Activated naive CD4-positive, alpha-beta T cell treated with anti-CD3 and anti-CD28 coated beads, Interleukin-2, amount 50 U/mL, for 72 hours (primary cell): ENCODE measurements at regions not wholly inside any gene's neighbourhood (a gene's known extent, or its start where the extent isn't known, plus 50 kb on each side); places are given as distances from the start of the nearest gene placed in this dataset.
"Not testable (repeated sequence)": the region's sequence is repeated elsewhere in the genome, so short reads cannot be mapped to it uniquely, and the experiment has no call there.

ENCODE experiments used
- ATAC-seq, 2 donors: fragments of 150-1000 bp; cut with Tn5 transposase; 2 replicates each; pipeline ENCODE4 v1.10.0; 2021; ENCODE audit warnings: mild to moderate bottlenecking in 2 of 2, moderate library complexity in 2 of 2
- DNase-seq, 2 donors: peaks; one replicate each; pipeline ENCODE4 v3.0.0; 2021 to 2022; ENCODE audit warnings: low spot score in 2 of 2
- H3K27ac Mint-ChIP-seq, 2 donors: one replicate each; pipeline ENCODE4 v1.8.0; 2022; ENCODE audit warnings: mild to moderate bottlenecking in 2 of 2, mixed read lengths in 2 of 2
- H3K36me3 Mint-ChIP-seq, 2 donors: one replicate each; pipeline ENCODE4 v1.8.0; 2022; ENCODE audit warnings: mixed read lengths in 2 of 2
- H3K9me3 Mint-ChIP-seq, 2 donors: one replicate each; pipeline ENCODE4 v1.8.0; 2022; ENCODE audit warnings: mixed read lengths in 2 of 2

DNA sequence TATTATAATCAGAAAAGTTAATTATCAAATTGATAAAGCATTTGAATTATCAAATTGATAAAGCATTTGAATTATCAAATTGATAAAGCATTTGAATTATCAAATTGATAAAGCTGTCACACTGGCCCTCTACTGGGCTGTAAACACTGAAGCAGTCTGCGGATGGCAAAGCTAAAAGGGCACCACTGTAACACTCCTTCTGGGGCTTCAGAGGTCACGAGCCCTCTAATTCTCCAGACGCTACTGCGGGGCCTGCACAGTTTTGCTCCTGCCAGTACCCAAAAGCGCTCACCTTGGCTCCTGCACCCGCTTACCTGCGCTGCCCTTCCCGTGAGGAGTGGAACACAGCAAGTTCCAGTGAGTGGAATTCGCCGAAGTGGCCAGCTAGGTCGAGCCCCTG lies 409.0 kb upstream of the KCNMB2 start:
- DNase-seq (no peak), ATAC-seq (no peak)
- H3K9me3 Mint-ChIP-seq: no peaks in the 10 kb centered on the region
- H3K36me3 Mint-ChIP-seq: peaks cover 0 to 3% of the 10 kb centered on the region in 2 donors
- no peak overlapping the region for H3K27ac Mint-ChIP-seq

DNA sequence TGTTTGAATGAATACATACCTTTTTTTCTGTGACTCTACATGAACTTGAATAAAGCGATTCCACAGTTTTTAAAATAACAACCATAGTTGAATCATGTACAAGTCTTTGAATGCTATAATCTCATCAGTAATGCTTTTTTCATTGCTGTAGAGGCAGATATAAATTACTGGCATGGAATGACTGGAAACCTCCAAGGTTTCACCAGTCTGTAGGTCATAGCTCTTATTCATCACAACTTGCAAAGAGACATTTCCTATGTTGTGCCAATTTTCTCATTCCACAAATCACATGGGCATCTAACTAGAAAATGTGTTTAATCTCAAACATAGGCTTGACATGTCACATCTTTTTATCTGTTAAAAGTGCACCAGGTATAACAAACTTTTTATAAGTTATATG lies 407.1 kb upstream of the KCNMB2 start:
- Mint-ChIP-seq H3K36me3 (no peaks in the 10 kb centered on the region), H3K27ac (no peak overlapping the region), H3K9me3 (no peaks in the 10 kb centered on the region)
- ATAC-seq (no peak), DNase-seq (no peak)

DNA sequence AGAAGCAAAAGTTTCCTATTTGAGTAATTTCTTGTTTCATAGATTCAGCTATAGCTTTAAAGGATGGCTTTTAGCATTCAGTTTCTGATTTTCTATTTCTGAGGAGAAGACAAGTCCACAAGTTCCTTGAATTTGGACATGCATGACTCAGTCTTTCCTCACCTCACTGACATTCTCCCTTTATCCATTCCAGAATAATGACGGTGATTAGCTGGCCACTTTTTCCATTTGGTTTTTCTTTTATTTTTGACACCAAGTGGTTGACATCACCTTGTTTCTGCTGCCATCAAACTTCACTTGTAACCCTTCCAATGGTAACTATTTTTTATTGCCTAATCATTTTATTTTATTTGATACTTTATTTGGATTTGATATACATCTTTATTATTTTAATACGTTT lies 404.4 kb upstream of the KCNMB2 start:
- H3K9me3 Mint-ChIP-seq: peaks cover 0 to 11% of the 10 kb centered on the region in 2 donors
- peaks cover 0 to 11% of the 10 kb centered on the region in 2 donors for H3K36me3 Mint-ChIP-seq
- H3K27ac Mint-ChIP-seq: no peak overlapping the region
- ATAC-seq (no peak), DNase-seq (no peak)

DNA sequence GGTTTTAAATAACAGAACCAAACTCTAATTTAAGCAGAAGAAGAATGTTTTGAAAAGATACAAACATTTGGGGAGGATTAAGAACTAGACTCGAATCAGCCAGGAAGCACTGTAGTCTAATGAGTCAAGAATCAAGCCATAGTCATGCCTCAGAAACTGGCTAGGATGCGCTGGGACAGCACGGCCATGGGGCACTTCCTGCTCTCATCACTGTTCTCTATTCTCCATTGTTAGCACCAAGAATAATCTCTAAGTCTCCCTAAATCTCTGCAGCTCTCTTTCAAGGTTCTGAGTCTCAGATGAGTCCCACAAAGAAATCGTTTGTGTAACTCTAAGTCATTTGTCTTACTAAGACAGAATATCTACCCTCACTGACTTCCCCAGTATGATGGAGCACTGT lies 399.0 kb upstream of the KCNMB2 start:
- DNase-seq (no peak), ATAC-seq (no peak)
- H3K9me3 Mint-ChIP-seq: peaks cover 8 to 19% of the 10 kb centered on the region in 2 donors
- no peak overlapping the region for H3K27ac Mint-ChIP-seq
- H3K36me3 Mint-ChIP-seq: peaks cover 0 to 11% of the 10 kb centered on the region in 2 donors

DNA sequence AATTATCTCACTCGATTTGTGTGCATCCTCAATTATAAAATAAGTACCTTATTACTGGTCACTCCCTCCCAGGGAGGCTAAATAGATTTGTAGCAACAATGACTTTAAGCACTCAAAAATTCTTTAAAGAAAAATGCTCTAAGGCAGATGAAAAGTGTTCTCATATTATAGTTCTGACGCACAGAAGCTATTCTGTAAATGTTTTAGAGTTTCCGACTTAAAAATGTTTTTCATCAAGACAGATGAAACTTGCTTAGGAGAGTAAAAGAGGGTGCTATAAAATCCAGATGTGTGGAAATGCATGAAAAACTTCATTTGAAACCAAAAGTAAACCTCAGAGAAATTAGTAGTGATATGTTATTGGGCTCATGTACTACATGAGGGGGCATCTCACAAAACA lies 398.4 kb upstream of the KCNMB2 start:
- Mint-ChIP-seq H3K27ac (no peak overlapping the region), H3K9me3 (peaks cover 8 to 19% of the 10 kb centered on the region in 2 donors), H3K36me3 (peaks cover 0 to 11% of the 10 kb centered on the region in 2 donors)
- DNase-seq (no peak), ATAC-seq (no peak)

DNA sequence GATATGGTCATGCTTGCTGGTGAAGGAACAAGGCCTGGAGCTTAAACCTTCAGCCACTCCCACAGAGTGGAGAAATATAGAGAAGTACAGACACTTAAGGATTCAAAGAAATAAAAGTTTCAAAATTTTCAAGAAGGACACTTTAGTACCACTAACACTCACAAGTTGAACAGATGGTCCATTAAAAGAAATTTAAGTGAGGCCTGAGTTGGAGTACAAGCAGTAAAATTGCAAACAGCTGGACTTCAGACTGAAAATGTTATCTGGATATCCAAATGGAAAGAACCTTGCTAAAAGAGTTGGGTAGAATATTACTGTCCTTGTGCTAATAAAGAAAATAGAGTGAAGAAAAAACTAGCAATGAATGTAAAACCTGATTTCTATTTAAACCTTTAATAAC lies 397.1 kb upstream of the KCNMB2 start:
- ATAC-seq (no peak), DNase-seq (no peak)
- H3K36me3 Mint-ChIP-seq: peaks cover 0 to 11% of the 10 kb centered on the region in 2 donors
- H3K9me3 Mint-ChIP-seq: peaks cover 8 to 19% of the 10 kb centered on the region in 2 donors
- H3K27ac Mint-ChIP-seq: no peak overlapping the region

DNA sequence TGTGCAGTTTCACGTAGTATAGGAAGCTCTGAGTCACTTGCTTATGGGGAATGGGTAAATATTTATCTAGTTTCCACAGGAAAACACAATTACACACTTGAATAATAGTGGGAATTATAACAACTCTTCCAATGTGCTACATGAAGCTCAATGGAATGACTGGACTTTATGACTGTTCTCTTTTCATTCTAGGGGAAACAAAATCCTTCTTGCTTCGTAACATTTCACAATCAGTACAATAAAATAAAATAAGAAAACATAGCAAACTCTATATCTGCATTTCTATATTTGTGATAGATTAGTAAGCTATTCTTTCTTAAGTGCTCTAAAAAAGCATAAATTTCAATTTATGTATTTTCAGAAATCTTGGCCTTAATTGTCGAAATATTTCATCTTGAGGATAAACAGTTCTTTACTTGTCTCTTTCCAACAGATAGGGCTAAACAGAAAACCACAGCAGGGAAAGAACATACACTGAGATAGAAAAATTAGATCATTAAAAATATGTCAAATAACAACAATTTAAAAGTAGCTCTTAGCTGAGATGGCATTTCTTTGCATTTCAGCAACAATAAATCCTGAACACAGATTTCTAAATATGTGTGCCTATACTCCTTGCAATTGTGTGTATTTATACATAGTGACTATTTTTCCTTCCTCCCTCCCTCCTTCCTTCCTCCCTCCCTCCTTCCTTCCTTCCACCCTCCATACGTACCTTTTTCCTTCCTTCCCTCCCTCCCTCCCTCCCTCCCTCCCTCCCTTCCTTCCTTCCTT lies 395.5 kb upstream of the KCNMB2 start:
- no peak for ATAC-seq
- no peak for DNase-seq
- no peaks in the 10 kb centered on the region for H3K36me3 Mint-ChIP-seq
- peaks cover 8% of the 10 kb centered on the region in 2 donors for H3K9me3 Mint-ChIP-seq
- no peak overlapping the region for H3K27ac Mint-ChIP-seq

DNA sequence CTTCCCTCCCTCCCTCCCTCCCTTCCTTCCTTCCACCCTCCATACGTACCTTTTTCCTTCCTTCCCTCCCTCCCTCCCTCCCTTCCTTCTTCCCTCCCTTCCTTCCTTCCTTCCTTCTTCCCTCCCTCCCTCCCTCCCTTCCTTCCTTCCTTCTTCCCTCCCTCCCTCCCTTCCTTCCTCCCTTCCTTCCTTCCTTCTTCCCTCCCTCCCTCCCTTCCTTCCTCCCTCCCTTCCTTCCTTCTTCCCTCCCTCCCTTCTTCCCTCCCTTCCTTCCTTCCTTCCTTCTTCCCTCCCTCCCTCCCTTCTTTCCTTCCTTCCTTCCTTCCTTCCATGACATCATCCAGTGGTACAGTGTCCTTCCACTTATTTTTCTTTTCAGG lies 394.9 kb upstream of the KCNMB2 start:
- not testable (repeated sequence) for ATAC-seq, H3K27ac Mint-ChIP-seq, DNase-seq, H3K9me3 Mint-ChIP-seq, H3K36me3 Mint-ChIP-seq

DNA sequence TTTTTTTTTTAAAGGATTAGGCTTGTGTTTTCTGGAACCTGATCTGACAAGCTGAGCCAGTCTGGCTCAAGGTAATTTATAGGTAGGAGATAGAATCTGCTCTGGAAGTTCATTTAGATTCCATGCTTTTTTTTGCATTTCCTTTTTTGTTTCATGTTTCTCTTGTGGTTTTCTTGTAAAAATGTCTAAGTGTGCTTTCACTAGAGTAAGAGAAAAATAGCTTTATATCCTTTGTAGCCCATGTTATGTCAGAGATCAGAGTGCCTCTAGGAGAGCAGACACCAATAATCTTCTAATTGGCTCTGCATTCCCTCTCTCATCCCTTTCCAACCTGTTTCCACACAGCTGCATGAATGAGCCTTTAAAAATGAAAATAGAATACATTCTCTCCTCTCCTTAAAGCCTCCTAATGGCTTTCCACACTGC lies 389.8 kb upstream of the KCNMB2 start:
- no peak for ATAC-seq
- DNase-seq: no peak
- H3K27ac Mint-ChIP-seq: no peak overlapping the region
- peaks cover 3 to 12% of the 10 kb centered on the region in 2 donors for H3K9me3 Mint-ChIP-seq
- H3K36me3 Mint-ChIP-seq: no peaks in the 10 kb centered on the region

DNA sequence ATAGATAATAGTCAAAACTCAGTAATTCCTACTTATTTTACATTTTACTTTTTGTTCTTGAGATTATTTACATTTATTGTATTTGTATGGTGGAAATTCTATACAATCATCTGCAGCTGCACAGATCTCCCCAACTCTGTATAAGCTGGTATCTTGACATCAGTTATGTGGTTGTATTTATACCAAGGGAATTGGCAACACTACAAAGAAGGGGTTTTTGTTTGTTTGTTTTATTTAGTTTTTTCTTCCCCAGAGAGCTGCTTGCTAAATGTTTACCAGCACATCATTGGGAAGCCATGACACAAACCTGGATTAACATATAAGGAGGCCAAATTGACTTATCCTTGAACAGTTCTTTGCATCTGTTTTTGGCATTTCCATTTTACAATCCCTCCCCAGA lies 389.2 kb upstream of the KCNMB2 start:
- no peaks in the 10 kb centered on the region for H3K36me3 Mint-ChIP-seq
- H3K27ac Mint-ChIP-seq: no peak overlapping the region
- ATAC-seq: no peak
- peaks cover 0 to 6% of the 10 kb centered on the region in 2 donors for H3K9me3 Mint-ChIP-seq
- DNase-seq: no peak

DNA sequence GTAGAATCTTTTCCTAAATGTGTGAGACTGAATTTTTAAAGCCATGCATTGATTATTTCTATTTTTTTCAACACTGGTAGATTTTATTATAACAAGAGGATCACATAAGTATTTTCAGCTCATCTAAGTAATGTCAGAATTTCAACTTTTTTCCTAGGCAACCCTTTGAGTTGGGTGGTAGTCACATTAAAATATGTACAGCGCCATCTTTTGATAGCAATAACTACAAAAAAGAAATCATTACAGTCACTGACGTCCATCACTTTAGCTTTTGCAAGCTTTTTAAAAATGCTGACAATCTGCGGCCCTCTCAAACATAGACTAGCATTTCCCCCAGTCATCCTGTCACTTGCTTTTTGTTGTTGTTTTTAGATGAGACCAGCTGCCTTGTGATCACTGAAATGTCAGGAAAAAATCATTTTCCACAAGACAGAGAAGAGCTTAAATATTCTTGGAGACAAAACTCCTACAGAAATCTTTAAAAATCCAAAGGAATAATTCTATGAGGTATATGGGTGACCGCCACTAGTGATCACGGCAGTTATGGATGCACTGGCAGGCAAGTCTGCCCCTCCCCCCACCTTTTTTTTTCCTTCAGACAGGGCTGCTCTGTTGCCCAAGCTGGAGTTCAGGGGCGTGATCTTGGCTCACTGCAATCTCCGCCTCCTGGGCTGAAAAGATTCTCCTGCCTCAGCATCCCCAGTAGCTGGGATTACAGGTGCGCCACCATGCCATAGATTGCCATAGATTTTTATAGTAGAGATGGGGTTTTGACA lies 384.0 kb upstream of the KCNMB2 start:
- peaks cover 0 to 5% of the 10 kb centered on the region in 2 donors for H3K9me3 Mint-ChIP-seq
- DNase-seq: no peak

DNA sequence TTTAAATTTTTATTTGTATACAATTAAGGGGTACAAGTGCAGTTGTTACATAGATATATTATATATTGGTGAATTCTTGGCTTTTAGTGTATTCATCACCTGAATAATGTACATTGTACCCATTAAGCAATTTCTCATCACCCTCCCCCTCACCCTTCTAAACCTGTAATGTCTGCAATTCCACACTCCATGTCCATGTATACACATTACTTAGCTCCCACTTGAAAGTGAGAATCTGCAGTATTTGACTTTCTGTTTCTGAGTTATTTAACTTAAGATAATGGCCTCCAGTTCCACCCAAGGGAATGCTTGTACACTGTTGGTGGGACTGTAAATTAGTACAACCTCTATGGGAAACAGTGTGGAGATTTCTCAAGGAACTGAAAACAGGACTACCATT lies 383.2 kb upstream of the KCNMB2 start:
- no peak for DNase-seq
- Mint-ChIP-seq H3K27ac (no peak overlapping the region), H3K36me3 (no peaks in the 10 kb centered on the region), H3K9me3 (peaks cover 0 to 5% of the 10 kb centered on the region in 2 donors)
- ATAC-seq: no peak

More for the DNA sequence above, 384.0 kb upstream of the KCNMB2 start:
- Mint-ChIP-seq H3K36me3 (no peaks in the 10 kb centered on the region), H3K27ac (peak overlapping the region in 1 of 2 donors; percentile 73)
- no peak for ATAC-seq

DNA sequence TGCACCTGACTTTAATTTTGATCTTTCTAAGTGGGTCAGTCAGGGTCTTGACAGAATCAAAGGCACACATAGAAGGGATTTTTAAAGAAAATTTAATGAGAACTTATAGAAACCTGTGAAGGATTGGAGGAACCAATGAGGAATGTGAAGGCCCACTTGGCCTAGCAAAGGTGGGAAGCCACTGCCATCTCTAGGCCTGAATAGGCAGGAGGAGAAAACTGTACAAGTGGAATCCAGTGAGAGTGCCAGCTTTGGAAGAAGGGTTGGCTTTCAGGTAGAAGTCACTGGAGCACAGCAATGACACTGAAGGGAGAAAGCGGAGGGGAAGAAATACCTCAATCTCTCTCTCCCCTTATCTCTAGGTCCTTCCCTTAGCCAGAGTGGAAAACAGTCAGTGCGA lies 380.7 kb upstream of the KCNMB2 start:
- no peaks in the 10 kb centered on the region for H3K36me3 Mint-ChIP-seq
- no peak for DNase-seq
- no peak for ATAC-seq
- H3K27ac Mint-ChIP-seq: no peak overlapping the region
- H3K9me3 Mint-ChIP-seq: no peaks in the 10 kb centered on the region

DNA sequence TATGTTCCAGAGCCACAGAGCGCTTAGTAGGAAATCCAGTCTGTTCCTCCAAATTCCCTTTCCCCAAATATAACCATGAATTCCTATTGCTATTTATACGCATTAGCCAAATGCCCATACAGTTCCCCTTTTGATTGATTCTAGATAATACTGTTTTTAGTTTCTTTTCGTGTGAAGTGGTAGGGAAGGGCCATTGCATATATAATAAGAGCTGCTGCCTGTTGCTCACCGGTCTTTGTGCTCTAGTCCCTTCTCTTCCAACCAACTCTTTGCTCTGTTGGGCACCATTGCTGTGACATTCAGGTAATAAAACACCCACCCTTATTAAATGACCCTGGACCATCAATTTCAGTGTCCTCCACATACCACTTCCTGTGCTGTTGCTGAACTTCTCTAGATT lies 379.9 kb upstream of the KCNMB2 start:
- H3K9me3 Mint-ChIP-seq: no peaks in the 10 kb centered on the region
- no peak for DNase-seq
- no peak overlapping the region for H3K27ac Mint-ChIP-seq
- no peaks in the 10 kb centered on the region for H3K36me3 Mint-ChIP-seq
- no peak for ATAC-seq

DNA sequence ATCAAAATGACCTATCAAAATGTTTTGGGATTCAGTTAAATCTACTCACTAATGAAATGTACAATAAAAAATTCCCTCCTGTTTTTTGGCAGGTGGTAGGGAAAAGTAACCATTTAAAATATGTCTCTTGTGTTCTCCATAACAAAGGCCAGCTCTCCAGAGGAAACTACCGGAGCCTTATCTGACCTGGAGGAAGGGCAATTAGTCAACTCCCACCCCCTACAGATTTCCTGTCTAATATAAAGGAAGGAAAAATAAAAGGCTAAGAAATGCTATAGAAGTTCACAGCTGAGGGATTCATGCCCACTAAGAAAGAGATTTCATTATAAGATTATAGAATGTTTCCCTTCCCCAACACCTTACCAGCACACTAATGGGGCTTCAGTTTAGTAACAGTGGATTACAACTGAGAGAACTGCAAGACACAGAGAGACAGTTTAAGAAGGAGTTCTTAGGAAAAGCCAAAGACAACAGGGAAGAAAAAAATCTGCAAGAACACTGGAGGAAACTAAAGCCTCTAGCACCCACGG lies 376.5 kb upstream of the KCNMB2 start:
- DNase-seq (no peak), ATAC-seq (no peak)
- Mint-ChIP-seq H3K9me3 (no peaks in the 10 kb centered on the region), H3K27ac (no peak overlapping the region), H3K36me3 (no peaks in the 10 kb centered on the region)

DNA sequence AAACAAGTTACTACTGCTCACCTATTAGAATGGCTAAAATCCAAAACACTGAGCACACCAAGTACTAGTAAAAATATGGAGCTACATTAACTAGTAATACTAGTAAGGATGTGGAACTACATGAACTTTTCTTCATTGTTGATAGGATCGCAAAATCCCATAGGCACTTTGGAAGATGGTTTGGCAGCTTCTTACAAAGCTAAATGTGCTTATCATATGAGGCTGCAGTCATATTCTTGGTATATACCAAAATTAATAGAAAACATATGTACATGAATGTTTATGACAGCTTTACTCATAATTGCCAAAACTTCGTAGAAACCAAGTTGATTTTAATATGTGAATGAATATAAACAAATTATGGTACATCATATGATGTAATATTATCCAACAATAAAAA lies 366.8 kb upstream of the KCNMB2 start:
- DNase-seq (no peak), ATAC-seq (no peak)
- no peaks in the 10 kb centered on the region for H3K36me3 Mint-ChIP-seq
- no peak overlapping the region for H3K27ac Mint-ChIP-seq
- peaks cover 0 to 3% of the 10 kb centered on the region in 2 donors for H3K9me3 Mint-ChIP-seq

DNA sequence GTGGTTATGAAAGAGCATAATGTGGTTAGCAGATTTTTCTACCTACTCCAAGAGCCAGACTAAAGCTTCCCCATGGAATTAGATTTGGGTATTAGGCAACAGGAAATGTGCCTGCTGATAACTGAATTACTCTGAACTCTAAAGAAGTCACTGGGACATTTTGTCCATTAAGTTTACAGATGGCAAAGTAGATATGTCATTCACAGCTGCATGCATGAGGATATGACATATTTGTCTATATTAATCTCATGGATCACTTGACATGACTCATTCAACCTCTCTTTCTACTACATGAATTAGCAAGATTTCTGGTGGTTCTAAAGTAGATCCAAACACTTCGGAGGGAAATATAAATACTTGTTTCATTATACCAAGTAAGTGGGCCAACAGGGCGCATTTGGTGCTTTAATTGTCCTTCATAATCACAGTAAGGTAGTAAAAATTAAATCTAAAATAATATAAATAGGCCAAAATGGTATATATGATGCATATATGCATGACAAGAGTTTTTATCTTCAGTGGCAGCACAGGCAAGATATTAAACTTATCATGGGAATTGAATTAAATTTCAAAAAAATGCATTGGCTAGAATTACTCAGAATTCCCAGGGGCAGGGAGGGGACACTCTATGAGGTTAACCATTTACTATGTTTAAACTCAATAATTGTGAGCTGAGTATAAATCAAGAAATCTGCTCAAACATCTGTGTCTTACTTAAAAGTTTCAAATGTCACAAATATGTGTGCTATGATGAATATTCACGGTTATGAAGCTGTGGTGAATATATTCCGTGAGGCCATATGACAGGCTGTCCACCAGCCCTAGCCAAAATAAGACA lies 365.3 kb upstream of the KCNMB2 start:
- DNase-seq (no peak), ATAC-seq (peak in 1 of 2 donors; percentile 35)
- H3K9me3 Mint-ChIP-seq: peaks cover 0 to 1% of the 10 kb centered on the region in 2 donors
- no peak overlapping the region for H3K27ac Mint-ChIP-seq
- H3K36me3 Mint-ChIP-seq: no peaks in the 10 kb centered on the region
